ENCODE measurements at regions not wholly inside any gene's neighbourhood (a gene's known extent, or its start where the extent isn't known, plus 50 kb on each side); places are given as distances from the start of the nearest gene placed in this dataset.

DNA sequence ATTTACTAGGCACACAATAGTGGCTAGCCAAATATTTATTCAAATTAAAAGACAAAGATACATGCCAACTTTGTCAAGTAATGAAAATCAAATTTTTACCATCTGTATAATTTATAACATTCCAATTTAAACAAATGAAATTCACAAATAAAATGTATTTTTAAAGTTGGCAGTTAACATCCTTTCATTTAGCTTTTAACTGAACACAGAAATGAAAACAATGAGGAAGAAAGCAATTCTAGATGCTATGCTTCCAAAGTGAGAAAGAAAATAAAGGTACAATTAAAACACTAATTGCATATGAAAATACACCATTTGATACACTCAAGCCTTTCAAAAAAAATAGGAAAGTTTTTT, 123.1 kb downstream of the MPP7 start:
- TF ChIP-seq POLR2A (IDR thresholded peaks at IDR 0.05; ENCODE audit: low read length): no peak
- TF ChIP-seq GATA1 (IDR thresholded peaks at IDR 0.05; ENCODE audit: low read depth, low read length): no peak
